Activated naive CD8-positive, alpha-beta T cell (primary cell): ENCODE measurements at regions not wholly inside any gene's neighbourhood (a gene's known extent, or its start where the extent isn't known, plus 50 kb on each side); places are given as distances from the start of the nearest gene placed in this dataset.

Source experiments
- H3K27ac Mint-ChIP-seq: one replicate; pipeline ENCODE4 v1.8.0; 2021; ENCODE audit warnings: mixed read lengths
- H3K27me3 Mint-ChIP-seq: one replicate; pipeline ENCODE4 v1.8.0; 2021; ENCODE audit warnings: mixed read lengths
- H3K36me3 Mint-ChIP-seq: one replicate; pipeline ENCODE4 v1.8.0; 2021; ENCODE audit warnings: mixed read lengths
- H3K4me1 Mint-ChIP-seq: one replicate; pipeline ENCODE4 v1.8.0; 2021; ENCODE audit warnings: low read depth, mixed read lengths
- H3K4me3 Mint-ChIP-seq: one replicate; pipeline ENCODE4 v1.8.0; 2021; ENCODE audit warnings: mild to moderate bottlenecking, mixed read lengths
- H3K9me3 Mint-ChIP-seq: one replicate; pipeline ENCODE4 v1.8.0; 2021; ENCODE audit warnings: low read depth, mixed read lengths

DNA sequence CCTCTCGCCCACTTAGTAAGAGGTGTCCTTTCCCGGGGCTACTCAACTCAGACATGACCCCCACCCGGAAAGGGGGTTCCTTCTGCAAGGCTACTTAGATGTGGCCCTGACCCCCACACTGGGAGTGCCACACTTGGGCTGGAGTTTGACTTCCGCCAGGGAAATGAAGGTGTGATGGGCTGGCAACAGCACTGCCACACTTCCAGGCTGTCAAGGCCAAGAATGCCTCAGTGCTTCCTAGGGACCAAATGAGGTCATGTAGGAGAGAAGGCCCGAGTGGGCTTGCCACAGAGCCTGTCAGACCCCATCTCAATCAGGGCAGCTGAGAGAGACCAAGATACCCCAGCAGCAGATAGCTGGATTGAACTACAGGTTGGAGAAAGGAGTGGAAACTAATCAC, 55.5 kb downstream of the DRD1 start:
- no peaks in the 10 kb centered on the region for H3K36me3 Mint-ChIP-seq
- no peaks in the 10 kb centered on the region for H3K9me3 Mint-ChIP-seq
- H3K27ac Mint-ChIP-seq: no peak overlapping the region
- H3K4me1 Mint-ChIP-seq: no peaks in the 10 kb centered on the region
- H3K27me3 Mint-ChIP-seq: peaks cover 2% of the 10 kb centered on the region
- no peak overlapping the region for H3K4me3 Mint-ChIP-seq

DNA sequence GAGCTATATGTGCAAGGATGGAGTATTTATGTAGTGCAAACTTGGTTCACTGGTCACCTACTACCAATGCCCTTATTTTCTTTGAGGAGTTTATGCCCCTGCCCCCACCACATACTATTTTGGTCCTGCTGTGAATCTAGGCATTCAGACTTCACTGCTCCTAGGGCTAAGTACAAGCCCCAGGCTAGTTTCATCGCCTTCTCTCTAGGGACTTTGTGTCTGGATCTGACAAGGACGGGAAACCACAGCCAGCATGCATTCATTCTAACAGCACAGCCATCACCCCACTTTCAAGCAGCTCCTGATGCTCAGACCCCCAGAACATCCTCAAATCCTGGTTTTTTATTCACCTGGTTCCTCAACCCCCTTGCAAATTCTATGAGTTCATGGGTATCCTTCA, 56.8 kb downstream of the DRD1 start:
- Mint-ChIP-seq H3K4me3 (no peak overlapping the region), H3K4me1 (no peaks in the 10 kb centered on the region), H3K9me3 (no peaks in the 10 kb centered on the region), H3K27me3 (peaks cover 5% of the 10 kb centered on the region), H3K36me3 (no peaks in the 10 kb centered on the region), H3K27ac (no peak overlapping the region)

DNA sequence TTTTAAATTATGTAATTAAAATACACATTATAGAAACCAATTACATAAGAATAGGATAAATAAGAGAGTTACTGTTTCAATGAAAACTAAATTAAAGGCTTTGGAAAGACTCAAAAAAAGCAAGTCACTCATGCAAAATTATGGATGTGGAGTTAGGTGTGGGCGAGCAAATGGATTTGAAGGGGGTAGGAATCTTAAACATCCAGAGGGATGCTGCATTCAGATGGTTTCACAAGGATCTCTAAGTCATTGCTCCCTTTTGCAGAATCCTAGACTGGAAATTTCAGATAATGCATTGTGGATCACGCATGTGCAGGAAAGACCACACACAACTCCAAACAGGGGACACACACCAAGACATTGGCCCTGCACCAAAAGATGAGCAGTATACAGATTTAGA, 57.5 kb downstream of the DRD1 start:
- no peak overlapping the region for H3K27ac Mint-ChIP-seq
- no peaks in the 10 kb centered on the region for H3K9me3 Mint-ChIP-seq
- H3K4me1 Mint-ChIP-seq: no peaks in the 10 kb centered on the region
- H3K36me3 Mint-ChIP-seq: no peaks in the 10 kb centered on the region
- H3K4me3 Mint-ChIP-seq: no peak overlapping the region
- H3K27me3 Mint-ChIP-seq: peaks cover 5% of the 10 kb centered on the region

GRCh38 chr5:175385691-175386362, 58.2 kb downstream of the DRD1 start:
- Mint-ChIP-seq H3K4me1 (no peaks in the 10 kb centered on the region), H3K9me3 (no peaks in the 10 kb centered on the region), H3K27ac (no peak overlapping the region), H3K27me3 (peaks cover 5% of the 10 kb centered on the region), H3K4me3 (no peak overlapping the region), H3K36me3 (no peaks in the 10 kb centered on the region)

DNA sequence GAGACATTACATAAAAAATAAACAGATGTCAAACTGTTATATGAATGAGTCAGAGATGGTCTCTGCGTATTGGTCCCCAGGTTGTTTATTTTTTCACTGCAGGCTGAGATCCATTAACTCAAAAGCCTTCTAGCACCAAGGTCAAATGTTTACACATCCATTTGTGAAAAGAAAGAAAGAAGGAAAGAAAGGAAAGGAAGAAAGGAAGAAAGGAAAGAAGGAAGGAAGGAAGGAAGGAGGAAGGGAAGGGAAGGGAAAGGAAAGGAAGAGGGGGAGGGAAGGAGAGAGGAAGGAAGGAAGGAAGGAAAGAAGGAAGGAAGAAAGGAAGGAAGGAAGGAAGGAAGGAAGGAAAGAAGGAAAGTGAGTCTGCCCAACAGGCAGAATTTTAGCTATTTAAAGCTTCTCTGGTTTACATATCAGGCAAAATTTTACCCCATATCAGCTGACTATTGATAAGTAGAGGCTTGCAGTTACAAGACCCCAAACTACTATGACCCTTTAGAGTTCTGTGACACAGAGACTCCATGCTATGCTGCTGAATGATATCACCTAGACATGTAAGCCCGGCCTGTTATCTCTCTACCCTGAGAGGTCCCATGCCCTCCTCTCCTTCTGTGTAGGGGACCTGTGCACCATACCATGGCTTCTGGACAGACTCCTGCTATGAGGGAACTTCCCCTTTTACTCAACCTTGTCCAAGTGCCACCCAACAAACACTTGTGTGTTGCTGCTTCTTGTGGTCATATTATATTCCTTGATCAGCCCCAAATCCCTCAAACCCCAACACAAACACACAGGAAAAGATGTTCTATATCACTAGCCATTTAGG, 59.0 kb downstream of the DRD1 start:
- Mint-ChIP-seq H3K27ac (no peak overlapping the region), H3K4me3 (no peak overlapping the region), H3K27me3 (peaks cover 5% of the 10 kb centered on the region), H3K4me1 (no peaks in the 10 kb centered on the region), H3K9me3 (no peaks in the 10 kb centered on the region), H3K36me3 (no peaks in the 10 kb centered on the region)

- H3K4me3 Mint-ChIP-seq: no peak overlapping the region
- peaks cover 13% of the 10 kb centered on the region for H3K27me3 Mint-ChIP-seq
- no peak overlapping the region for H3K27ac Mint-ChIP-seq
- no peaks in the 10 kb centered on the region for H3K9me3 Mint-ChIP-seq
- H3K36me3 Mint-ChIP-seq: no peaks in the 10 kb centered on the region
- H3K4me1 Mint-ChIP-seq: no peaks in the 10 kb centered on the region
These were observed 60.6 kb downstream of the DRD1 start for GRCh38 chr5:175383350-175383749.

GRCh38 chr5:175382171-175382570, 61.8 kb downstream of the DRD1 start:
- Mint-ChIP-seq H3K4me1 (no peaks in the 10 kb centered on the region), H3K27ac (no peak overlapping the region), H3K27me3 (peaks cover 20% of the 10 kb centered on the region), H3K9me3 (no peaks in the 10 kb centered on the region), H3K36me3 (no peaks in the 10 kb centered on the region), H3K4me3 (no peak overlapping the region)

- Mint-ChIP-seq H3K27ac (no peak overlapping the region), H3K4me3 (no peak overlapping the region), H3K4me1 (no peaks in the 10 kb centered on the region), H3K27me3 (peaks cover 20% of the 10 kb centered on the region), H3K36me3 (no peaks in the 10 kb centered on the region), H3K9me3 (no peaks in the 10 kb centered on the region)
These were observed 62.9 kb downstream of the DRD1 start for GRCh38 chr5:175381130-175381529.

GRCh38 chr5:175380701-175381100, 63.3 kb downstream of the DRD1 start:
- Mint-ChIP-seq H3K27me3 (peaks cover 22% of the 10 kb centered on the region), H3K9me3 (no peaks in the 10 kb centered on the region), H3K27ac (no peak overlapping the region), H3K4me1 (no peaks in the 10 kb centered on the region), H3K4me3 (no peak overlapping the region), H3K36me3 (no peaks in the 10 kb centered on the region)

GRCh38 chr5:175379867-175380266, 64.1 kb downstream of the DRD1 start:
- Mint-ChIP-seq H3K36me3 (no peaks in the 10 kb centered on the region), H3K9me3 (no peaks in the 10 kb centered on the region), H3K27me3 (peaks cover 29% of the 10 kb centered on the region), H3K4me3 (no peak overlapping the region), H3K27ac (no peak overlapping the region), H3K4me1 (no peaks in the 10 kb centered on the region)

DNA sequence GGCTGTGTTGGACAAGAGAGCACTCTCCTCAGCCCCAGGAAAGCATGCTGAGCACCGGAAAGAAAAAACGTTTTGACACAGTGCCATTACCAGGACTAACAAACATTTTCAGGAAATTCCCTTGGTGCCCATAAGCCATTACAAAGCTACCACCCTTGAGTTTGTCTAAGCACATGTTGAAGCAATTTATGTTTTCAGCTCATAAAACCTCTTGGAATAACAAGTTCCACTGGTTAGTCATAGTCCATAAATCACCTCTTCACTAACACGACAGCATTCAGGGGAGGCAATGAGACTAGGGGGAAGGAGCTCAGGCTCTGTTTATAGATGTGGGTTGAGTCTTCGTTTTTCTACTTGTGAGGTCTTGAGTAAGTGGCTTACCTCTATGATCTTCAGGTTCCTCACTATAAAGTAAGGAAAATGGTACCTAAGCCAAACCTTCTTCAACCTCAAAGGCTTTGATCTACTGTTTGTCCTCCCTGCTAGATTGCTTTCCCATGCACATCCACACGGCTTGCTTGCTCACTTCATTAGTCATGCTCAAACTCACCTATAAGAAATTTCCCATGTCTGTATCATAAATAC, 65.4 kb downstream of the DRD1 start:
- Mint-ChIP-seq H3K4me3 (no peak overlapping the region), H3K36me3 (no peaks in the 10 kb centered on the region), H3K27ac (no peak overlapping the region), H3K9me3 (no peaks in the 10 kb centered on the region), H3K4me1 (no peaks in the 10 kb centered on the region), H3K27me3 (peaks cover 29% of the 10 kb centered on the region)

DNA sequence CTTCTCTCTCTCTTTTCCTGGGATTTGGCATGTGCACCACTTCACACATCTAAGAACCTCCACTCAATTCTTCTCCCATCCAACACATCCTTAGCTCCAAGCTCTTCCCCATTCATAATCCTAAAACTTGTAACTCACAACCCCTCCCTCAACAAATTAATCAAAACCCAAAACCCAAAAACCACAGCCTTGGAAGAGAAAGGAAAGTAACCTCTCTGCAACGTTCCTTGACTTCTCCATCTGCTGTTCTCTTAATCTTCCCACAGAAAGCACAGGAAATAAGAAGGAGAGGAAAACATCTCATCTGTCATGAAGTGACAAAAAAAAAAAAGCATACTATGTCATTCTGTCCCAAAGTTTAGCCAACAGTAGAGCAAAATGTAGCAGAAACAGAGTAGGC, 66.2 kb downstream of the DRD1 start:
- Mint-ChIP-seq H3K4me3 (no peak overlapping the region), H3K9me3 (no peaks in the 10 kb centered on the region), H3K36me3 (no peaks in the 10 kb centered on the region), H3K27ac (no peak overlapping the region), H3K27me3 (peaks cover 31% of the 10 kb centered on the region), H3K4me1 (no peaks in the 10 kb centered on the region)

GRCh38 chr5:175374166-175374875, 69.7 kb downstream of the DRD1 start:
- H3K27me3 Mint-ChIP-seq: peaks cover 36% of the 10 kb centered on the region
- H3K27ac Mint-ChIP-seq: no peak overlapping the region
- no peaks in the 10 kb centered on the region for H3K36me3 Mint-ChIP-seq
- peaks cover 4% of the 10 kb centered on the region for H3K9me3 Mint-ChIP-seq
- H3K4me3 Mint-ChIP-seq: no peak overlapping the region
- no peaks in the 10 kb centered on the region for H3K4me1 Mint-ChIP-seq

GRCh38 chr5:175365866-175366265, 78.1 kb downstream of the DRD1 start:
- peaks cover 15% of the 10 kb centered on the region for H3K27me3 Mint-ChIP-seq
- no peaks in the 10 kb centered on the region for H3K9me3 Mint-ChIP-seq
- no peaks in the 10 kb centered on the region for H3K4me1 Mint-ChIP-seq
- no peak overlapping the region for H3K4me3 Mint-ChIP-seq
- H3K27ac Mint-ChIP-seq: no peak overlapping the region
- H3K36me3 Mint-ChIP-seq: no peaks in the 10 kb centered on the region

DNA sequence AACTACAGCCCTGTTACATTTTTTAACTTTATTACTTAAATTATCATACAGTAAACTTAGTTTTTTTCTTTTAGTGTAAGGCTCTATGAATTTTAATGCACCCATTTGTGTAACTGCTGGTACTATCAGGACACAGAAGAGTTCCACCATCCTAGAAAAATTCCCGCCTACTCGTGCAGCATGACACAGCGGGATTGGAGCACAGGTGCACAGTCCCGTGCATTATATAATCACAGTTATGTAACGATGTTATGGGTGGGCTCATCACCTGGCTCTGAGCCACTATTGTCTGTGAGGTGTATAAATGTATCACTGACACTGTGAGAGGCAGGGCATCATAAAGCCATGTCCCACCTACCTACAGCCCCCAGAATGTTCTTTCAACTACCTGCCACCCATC, 80.7 kb downstream of the DRD1 start:
- H3K36me3 Mint-ChIP-seq: no peaks in the 10 kb centered on the region
- no peak overlapping the region for H3K27ac Mint-ChIP-seq
- H3K27me3 Mint-ChIP-seq: peaks cover 10% of the 10 kb centered on the region
- H3K4me1 Mint-ChIP-seq: no peaks in the 10 kb centered on the region
- no peaks in the 10 kb centered on the region for H3K9me3 Mint-ChIP-seq
- no peak overlapping the region for H3K4me3 Mint-ChIP-seq
